Astrocyte of the cerebellum (primary cell): ENCODE measurements at regions not wholly inside any gene's neighbourhood (a gene's known extent, or its start where the extent isn't known, plus 50 kb on each side); places are given as distances from the start of the nearest gene placed in this dataset.

Source experiments
- DNase-seq: peaks from one replicate; pipeline ENCODE4 v3.0.0-alpha.2; 2011; ENCODE audit warnings: low read depth
- H3K4me3 ChIP-seq: 2 replicates; pipeline ENCODE4 v1.5.1; 2011; ENCODE audit warnings: mild to moderate bottlenecking, low read depth, low read length, moderate library complexity
- CTCF ChIP-seq: IDR thresholded peaks from 2 replicates; pipeline ENCODE4 v1.5.1; 2012; ENCODE audit warnings: low read length, low read depth, moderate library complexity, mild to moderate bottlenecking; ENCODE audit errors: missing control alignments
- in situ Hi-C: cut with HindIII; loops from 2 replicates; pipeline ENCODE4 v1.10.0; 2017; ENCODE audit warnings: low sequenced_read_pairs

GRCh38 chr16:76964464-76965154 is 226.4 kb upstream of the MON1B start:
- no peak for DNase-seq
- no peak overlapping the region for H3K4me3 ChIP-seq
- TF ChIP-seq CTCF, result no peak
- in situ Hi-C loops, result no loop called here

- no peak overlapping the region for H3K4me3 ChIP-seq
- no peak for DNase-seq
- in situ Hi-C loops, result no loop called here
- TF ChIP-seq CTCF, result no peak
Measured at GRCh38 chr16:76970087-76970744, 220.8 kb upstream of the MON1B start.

GRCh38 chr16:76970745-76971099 is 220.3 kb upstream of the MON1B start:
- in situ Hi-C loops, result no loop called here
- H3K4me3 ChIP-seq, result no peak overlapping the region
- no peak for TF ChIP-seq CTCF
- DNase-seq, result no peak

- no peak overlapping the region for H3K4me3 ChIP-seq
- no peak for TF ChIP-seq CTCF
- in situ Hi-C loops, result no loop called here
- no peak for DNase-seq
Measured at GRCh38 chr16:76976101-76976500, 214.9 kb upstream of the MON1B start.

GRCh38 chr16:76976756-76977155 is 214.2 kb upstream of the MON1B start:
- TF ChIP-seq CTCF, result no peak
- DNase-seq, result no peak
- in situ Hi-C loops, result no loop called here
- no peak overlapping the region for H3K4me3 ChIP-seq

- H3K4me3 ChIP-seq, result no peak overlapping the region
- in situ Hi-C loops, result no loop called here
- DNase-seq, result no peak
- no peak for TF ChIP-seq CTCF
Measured at GRCh38 chr16:76984196-76984595, 206.8 kb upstream of the MON1B start.
